ENCODE measurements at regions not wholly inside any gene's neighbourhood (a gene's known extent, or its start where the extent isn't known, plus 50 kb on each side); places are given as distances from the start of the nearest gene placed in this dataset.

DNA sequence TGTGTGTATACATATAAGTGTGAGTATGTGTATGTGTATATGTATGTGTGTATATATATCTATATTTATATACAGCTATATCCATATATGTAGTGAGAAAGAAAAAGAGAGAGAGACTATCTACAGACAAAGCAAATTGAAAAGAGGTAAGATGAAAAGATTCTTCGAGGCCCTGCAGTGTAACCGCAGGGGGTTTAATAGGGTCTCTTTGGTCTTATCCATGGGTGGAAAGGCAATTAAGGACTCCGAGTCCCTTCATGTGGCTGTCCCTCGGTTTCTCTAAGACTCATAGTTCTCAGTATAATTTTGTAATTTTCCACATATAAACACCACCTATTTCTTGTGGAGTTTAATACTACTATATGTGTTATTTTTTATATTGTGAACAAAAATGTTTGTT is 50.6 kb upstream of the JAZF1 start:
- no peak for DNase-seq (ENCODE audit: low read depth)
- H3K4me3 ChIP-seq (ENCODE audit: low read length) = no peak overlapping the region
- TF ChIP-seq, protein P1, sequence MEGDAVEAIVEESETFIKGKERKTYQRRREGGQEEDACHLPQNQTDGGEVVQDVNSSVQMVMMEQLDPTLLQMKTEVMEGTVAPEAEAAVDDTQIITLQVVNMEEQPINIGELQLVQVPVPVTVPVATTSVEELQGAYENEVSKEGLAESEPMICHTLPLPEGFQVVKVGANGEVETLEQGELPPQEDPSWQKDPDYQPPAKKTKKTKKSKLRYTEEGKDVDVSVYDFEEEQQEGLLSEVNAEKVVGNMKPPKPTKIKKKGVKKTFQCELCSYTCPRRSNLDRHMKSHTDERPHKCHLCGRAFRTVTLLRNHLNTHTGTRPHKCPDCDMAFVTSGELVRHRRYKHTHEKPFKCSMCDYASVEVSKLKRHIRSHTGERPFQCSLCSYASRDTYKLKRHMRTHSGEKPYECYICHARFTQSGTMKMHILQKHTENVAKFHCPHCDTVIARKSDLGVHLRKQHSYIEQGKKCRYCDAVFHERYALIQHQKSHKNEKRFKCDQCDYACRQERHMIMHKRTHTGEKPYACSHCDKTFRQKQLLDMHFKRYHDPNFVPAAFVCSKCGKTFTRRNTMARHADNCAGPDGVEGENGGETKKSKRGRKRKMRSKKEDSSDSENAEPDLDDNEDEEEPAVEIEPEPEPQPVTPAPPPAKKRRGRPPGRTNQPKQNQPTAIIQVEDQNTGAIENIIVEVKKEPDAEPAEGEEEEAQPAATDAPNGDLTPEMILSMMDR (conservative IDR thresholded peaks at IDR 0.05; ENCODE audit: low read depth, low read length) = no peak

DNA sequence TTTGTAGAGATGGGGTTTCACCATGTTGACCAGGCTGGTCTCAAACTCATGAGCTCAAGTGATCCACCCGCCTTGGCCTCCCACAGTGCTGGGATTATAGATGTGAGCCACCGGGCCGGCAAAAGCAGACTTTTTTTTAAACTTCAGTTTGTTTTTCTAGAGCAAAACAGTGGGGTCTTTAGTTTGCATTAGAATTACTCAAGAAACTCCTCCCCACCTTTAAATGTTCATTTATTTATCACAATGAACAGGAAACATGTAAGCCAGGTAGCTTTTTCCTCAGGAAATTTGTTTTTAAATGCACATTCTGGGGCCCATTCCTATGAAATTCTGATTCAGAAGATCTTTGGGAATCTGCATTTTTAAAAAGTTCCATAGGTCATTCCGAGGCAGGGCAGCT is 56.0 kb upstream of the JAZF1 start:
- TF ChIP-seq, protein P1 (conservative IDR thresholded peaks at IDR 0.05; ENCODE audit: low read depth, low read length) = no peak

DNA sequence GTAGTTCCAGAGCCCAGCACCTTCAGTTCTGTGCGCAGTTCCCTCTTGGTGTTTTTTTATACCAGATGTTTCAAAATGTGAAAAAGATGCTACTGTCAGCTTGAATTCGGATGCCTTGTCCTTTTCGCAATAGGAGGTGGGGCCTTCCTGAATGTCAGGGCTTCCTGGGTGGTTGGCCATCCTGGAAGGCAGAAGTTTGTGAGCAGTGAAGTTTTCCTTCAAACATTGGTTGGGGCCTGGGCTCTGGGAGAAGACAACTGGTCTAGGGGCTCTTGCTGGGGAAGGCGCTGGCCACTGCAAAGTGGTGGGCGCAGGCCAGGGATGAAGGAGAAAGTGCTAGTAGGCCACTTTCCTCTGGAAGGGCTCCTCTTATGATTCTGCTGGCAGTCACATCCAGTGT is 56.8 kb upstream of the JAZF1 start:
- H3K4me3 ChIP-seq (ENCODE audit: low read length) = no peak overlapping the region
- DNase-seq (ENCODE audit: low read depth) = no peak
- TF ChIP-seq, protein P1 (conservative IDR thresholded peaks at IDR 0.05; ENCODE audit: low read depth, low read length) = no peak

More for the DNA sequence above, 56.0 kb upstream of the JAZF1 start:
- no peak overlapping the region for H3K4me3 ChIP-seq (ENCODE audit: low read length)
- no peak for DNase-seq (ENCODE audit: low read depth)

DNA sequence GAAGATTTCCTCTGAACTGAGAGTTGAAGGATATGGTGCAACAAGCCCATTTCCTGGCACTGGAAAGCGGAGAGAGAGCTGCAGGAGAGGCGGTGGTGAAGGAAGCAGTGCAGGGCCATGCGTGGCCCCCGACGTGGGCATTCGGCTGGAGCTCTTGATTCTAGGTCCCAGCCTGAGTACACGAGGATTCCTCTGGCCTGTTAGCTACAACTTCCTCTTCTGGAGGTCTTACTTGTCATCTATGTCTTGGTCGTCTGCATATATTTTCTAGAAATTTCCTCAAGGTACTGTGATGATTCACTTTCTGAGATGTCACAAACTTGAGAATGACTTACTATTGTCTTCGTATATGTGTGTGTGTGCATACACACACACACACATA is 59.2 kb upstream of the JAZF1 start:
- H3K4me3 ChIP-seq (ENCODE audit: low read length) = no peak overlapping the region
- TF ChIP-seq, protein P1 (conservative IDR thresholded peaks at IDR 0.05; ENCODE audit: low read depth, low read length) = no peak
- DNase-seq (ENCODE audit: low read depth) = no peak

DNA sequence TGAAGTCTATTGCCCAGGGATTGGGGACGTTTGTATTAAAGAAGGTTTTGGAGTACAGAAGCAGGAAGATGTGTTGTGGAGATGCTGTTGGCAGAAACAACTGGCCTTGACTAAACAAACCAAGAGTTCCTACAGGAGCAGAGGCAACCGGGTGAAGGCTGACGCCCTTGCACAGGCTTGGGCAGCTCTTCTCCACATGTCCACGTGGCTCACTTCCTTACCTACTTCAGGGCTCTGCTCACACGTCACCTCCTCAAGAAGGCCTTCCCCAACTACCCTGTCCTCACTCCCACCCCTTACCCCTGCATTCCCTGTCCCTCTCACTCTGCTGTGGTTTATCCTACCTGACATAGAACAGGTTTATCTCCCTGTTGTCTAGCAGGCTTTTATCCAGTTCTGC is 59.9 kb upstream of the JAZF1 start:
- DNase-seq (ENCODE audit: low read depth) = no peak
- H3K4me3 ChIP-seq (ENCODE audit: low read length) = no peak overlapping the region
- TF ChIP-seq, protein P1 (conservative IDR thresholded peaks at IDR 0.05; ENCODE audit: low read depth, low read length) = no peak

DNA sequence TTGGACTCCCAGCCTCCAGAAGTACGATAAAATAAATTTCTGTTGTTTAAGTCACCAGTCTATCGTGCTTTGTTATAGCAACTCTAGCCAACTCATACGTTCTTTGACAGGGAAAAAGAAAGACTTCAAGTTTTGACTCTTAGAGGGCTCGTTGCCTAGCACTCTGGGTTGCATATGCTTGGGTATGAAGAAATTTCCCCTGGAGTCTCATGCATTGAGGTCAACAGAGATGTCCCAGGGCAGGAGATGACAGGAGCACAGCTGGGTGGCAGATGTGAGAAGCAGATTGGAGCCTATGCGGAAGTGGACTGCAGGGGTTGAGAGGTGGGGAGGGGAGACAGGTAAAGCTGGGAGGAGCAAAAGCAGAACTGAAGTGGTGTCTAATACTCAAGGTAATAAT is 63.3 kb upstream of the JAZF1 start:
- H3K4me3 ChIP-seq (ENCODE audit: low read length) = no peak overlapping the region
- TF ChIP-seq, protein P1 (conservative IDR thresholded peaks at IDR 0.05; ENCODE audit: low read depth, low read length) = no peak
- DNase-seq (ENCODE audit: low read depth) = no peak

DNA sequence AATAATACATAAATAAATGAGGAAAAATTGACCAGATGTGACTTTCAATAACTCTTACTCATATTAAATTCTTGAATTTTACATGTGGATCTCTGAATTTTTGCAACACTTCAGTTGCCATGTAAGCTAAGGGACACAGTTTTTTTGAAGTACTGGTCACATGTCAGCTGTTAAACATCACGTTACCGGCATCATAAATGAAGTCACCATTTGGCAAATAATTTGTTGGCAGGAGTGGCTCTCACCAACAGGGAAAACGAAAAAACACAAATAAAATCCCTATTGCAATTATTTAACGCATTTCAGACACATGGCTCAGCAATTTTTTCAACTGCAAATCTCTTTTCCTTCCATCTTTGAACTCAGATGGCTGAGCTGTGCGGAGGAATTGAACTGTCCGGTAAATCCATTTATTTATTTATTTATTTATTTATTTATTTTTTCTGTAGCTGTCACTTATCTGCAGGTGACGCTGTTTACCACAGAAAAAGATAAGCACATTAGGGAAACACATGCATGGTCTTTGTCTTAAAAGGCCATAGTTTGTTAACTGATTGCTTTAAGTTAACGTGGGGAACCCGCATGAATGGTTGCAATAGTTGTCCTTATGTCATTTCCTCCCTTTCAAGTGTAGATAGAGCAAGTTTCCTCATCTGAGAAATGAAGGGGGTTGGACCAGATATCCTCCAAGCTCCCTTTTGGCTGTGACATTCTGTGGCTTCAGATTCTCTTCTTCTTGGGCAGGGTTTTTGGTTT is 64.7 kb upstream of the JAZF1 start:
- DNase-seq (ENCODE audit: low read depth) = no peak
- TF ChIP-seq, protein P1 (conservative IDR thresholded peaks at IDR 0.05; ENCODE audit: low read depth, low read length) = no peak
- H3K4me3 ChIP-seq (ENCODE audit: low read length) = no peak overlapping the region

All from retinal pigment epithelial cell (primary cell).